Lung (tissue), 11 donors: ENCODE measurements at regions not wholly inside any gene's neighbourhood (a gene's known extent, or its start where the extent isn't known, plus 50 kb on each side); places are given as distances from the start of the nearest gene placed in this dataset.

Source experiments
- ATAC-seq: fragments of 200-7000 bp; cut with Tn5 transposase; one replicate; pipeline ENCODE4 v1.9.1; 2020; ENCODE audit warnings: moderate number of reproducible peaks; ENCODE audit not compliant: insufficient read depth, low FRiP score
- DNase-seq, 3 donors: peaks; one replicate each; pipeline ENCODE4 v3.0.0-alpha.2; 2013 to 2017
- H3K27ac ChIP-seq, 2 donors: one replicate each; pipeline ENCODE4 v1.5.1; 2013; ENCODE audit warnings: mild to moderate bottlenecking in 2 of 2, moderate library complexity in 2 of 2, control low read depth in 1 of 2, inconsistent platforms in 1 of 2, low read depth in 1 of 2, low read length in 1 of 2
- H3K27me3 ChIP-seq, 3 donors: one replicate each; pipeline ENCODE4 v1.5.1; 2013; ENCODE audit warnings: low read length in 2 of 3; ENCODE audit not compliant: control insufficient read depth in 3 of 3, insufficient read depth in 3 of 3
- H3K36me3 ChIP-seq, 4 donors: one replicate each; pipeline ENCODE4 v1.5.1; 2013; ENCODE audit warnings: low read length in 4 of 4, mild to moderate bottlenecking in 1 of 4, moderate library complexity in 1 of 4; ENCODE audit not compliant: control insufficient read depth in 4 of 4, insufficient read depth in 4 of 4
- H3K4me1 ChIP-seq, 5 donors: one replicate each; pipeline ENCODE4 v1.5.1; 2013; ENCODE audit warnings: low read length in 5 of 5, mild to moderate bottlenecking in 2 of 5, moderate library complexity in 1 of 5; ENCODE audit not compliant: control insufficient read depth in 5 of 5, insufficient read depth in 5 of 5
- H3K4me3 ChIP-seq: one replicate; pipeline ENCODE4 v1.5.1; 2013; ENCODE audit warnings: mild to moderate bottlenecking, control low read depth, moderate library complexity
- H3K9ac ChIP-seq, 2 donors: one replicate each; pipeline ENCODE4 v1.5.1; 2013; ENCODE audit warnings: low read length in 2 of 2, control low read depth in 1 of 2; ENCODE audit not compliant: insufficient read depth in 1 of 2
- H3K9me3 ChIP-seq, 4 donors: one replicate each; pipeline ENCODE4 v1.5.1; 2013; ENCODE audit warnings: low read length in 3 of 4, mild to moderate bottlenecking in 1 of 4, moderate library complexity in 1 of 4; ENCODE audit not compliant: control insufficient read depth in 4 of 4, insufficient read depth in 3 of 4
- WGBS, 2 donors: extraction: QIAGEN DNeasy Blood & Tissue Kit; methylation state at CpG; one replicate each; pipeline ENCODE4 v1.1.7; 2013; 5-methylcytosine and 5-hydroxymethylcytosine counted together
- TF ChIP-seq, protein P1 (sequence below): IDR thresholded peaks from 2 replicates; pipeline ENCODE4 v1.5.1; 2012; ENCODE audit warnings: mild to moderate bottlenecking; ENCODE audit errors: control extremely low read depth, extremely low read depth
- donor health status: control.
- donor health status: control.
- donor health status: Bipolar disorder and iron deficiency.
- donor health status: healthy.
- donor health status: DM: yes; HTN: yes; CAD: no.

- H3K4me3 ChIP-seq: no peak overlapping the region
- TF ChIP-seq, protein P1, sequence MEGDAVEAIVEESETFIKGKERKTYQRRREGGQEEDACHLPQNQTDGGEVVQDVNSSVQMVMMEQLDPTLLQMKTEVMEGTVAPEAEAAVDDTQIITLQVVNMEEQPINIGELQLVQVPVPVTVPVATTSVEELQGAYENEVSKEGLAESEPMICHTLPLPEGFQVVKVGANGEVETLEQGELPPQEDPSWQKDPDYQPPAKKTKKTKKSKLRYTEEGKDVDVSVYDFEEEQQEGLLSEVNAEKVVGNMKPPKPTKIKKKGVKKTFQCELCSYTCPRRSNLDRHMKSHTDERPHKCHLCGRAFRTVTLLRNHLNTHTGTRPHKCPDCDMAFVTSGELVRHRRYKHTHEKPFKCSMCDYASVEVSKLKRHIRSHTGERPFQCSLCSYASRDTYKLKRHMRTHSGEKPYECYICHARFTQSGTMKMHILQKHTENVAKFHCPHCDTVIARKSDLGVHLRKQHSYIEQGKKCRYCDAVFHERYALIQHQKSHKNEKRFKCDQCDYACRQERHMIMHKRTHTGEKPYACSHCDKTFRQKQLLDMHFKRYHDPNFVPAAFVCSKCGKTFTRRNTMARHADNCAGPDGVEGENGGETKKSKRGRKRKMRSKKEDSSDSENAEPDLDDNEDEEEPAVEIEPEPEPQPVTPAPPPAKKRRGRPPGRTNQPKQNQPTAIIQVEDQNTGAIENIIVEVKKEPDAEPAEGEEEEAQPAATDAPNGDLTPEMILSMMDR: no peak
- no peaks in the 10 kb centered on the region for H3K27me3 ChIP-seq
- DNase-seq (no peak), ATAC-seq (no peak)
- H3K27ac ChIP-seq: no peak overlapping the region
- no peaks in the 10 kb centered on the region for H3K36me3 ChIP-seq
- H3K9ac ChIP-seq: no peak overlapping the region
- peaks cover 0 to 6% (median 0%) of the 10 kb centered on the region in 4 donors for H3K9me3 ChIP-seq
- WGBS, 2 donors: 95 to 96% methylated on average over 40 of the region's 40 CpGs
- H3K4me1 ChIP-seq: no peaks in the 10 kb centered on the region
Observed at GRCh38 chr10:58106211-58107035, 161.3 kb downstream of the IPMK start.

DNA sequence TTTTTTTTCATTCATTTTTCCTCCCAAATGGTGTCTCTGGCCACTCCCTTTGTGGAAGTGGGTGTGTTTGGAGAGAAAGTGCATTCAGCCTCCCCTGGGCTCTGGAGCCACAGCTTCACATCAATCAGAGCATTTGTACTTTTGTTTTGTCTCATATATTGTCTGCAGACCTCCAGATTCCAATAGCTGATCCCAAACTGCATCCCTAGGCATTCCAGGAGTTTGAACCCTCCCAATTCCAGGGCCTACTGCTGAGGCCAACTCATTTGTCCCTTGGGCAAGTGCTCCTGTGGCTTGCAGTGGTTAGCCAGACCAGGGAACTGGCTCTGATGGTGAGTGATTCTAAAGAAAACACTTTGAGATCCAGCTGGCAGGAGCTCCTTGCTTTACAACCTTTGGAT lies 163.3 kb downstream of the IPMK start:
- H3K36me3 ChIP-seq: no peaks in the 10 kb centered on the region
- ATAC-seq (no peak), DNase-seq (no peak)
- no peak overlapping the region for H3K27ac ChIP-seq
- no peak overlapping the region for H3K9ac ChIP-seq
- TF ChIP-seq, protein P1: no peak
- no peaks in the 10 kb centered on the region for H3K27me3 ChIP-seq
- peaks cover 0 to 6% (median 0%) of the 10 kb centered on the region in 4 donors for H3K9me3 ChIP-seq
- no peaks in the 10 kb centered on the region for H3K4me1 ChIP-seq
- H3K4me3 ChIP-seq: no peak overlapping the region

- ATAC-seq: no peak
Observed at GRCh38 chr10:58102897-58103296, 164.8 kb downstream of the IPMK start.

More at GRCh38 chr10:58102897-58103296, 164.8 kb downstream of the IPMK start:
- DNase-seq: no peak
- no peak overlapping the region for H3K27ac ChIP-seq
- TF ChIP-seq, protein P1: no peak
- H3K27me3 ChIP-seq: no peaks in the 10 kb centered on the region
- peaks cover 0 to 6% (median 0%) of the 10 kb centered on the region in 4 donors for H3K9me3 ChIP-seq
- no peak overlapping the region for H3K4me3 ChIP-seq
- no peak overlapping the region for H3K9ac ChIP-seq
- 60 to 62% methylated on average over 7 of the region's 7 CpGs for WGBS, 2 donors
- no peaks in the 10 kb centered on the region for H3K36me3 ChIP-seq
- H3K4me1 ChIP-seq: no peaks in the 10 kb centered on the region
